ENCODE measurements at regions not wholly inside any gene's neighbourhood (a gene's known extent, or its start where the extent isn't known, plus 50 kb on each side); places are given as distances from the start of the nearest gene placed in this dataset.

DNA sequence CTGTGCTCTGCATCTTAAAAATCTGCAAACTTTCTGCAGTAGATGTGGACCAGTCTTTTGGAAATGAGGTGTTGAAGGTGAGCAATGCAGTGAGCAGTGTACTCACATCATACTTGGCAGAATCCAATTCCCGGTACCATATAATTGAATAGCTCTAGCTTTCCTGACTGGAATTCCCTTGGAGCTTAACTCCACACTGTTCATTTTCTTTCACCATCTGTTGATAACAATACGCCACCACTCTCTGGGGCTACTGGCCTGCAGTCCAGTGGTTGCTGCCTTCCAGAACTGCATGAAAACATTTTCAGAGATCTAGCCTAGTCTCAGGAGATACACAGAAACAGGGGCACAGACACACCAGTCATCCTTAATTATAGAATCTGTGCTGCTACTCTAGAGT, 820.0 kb upstream of the NXPH2 start:
- TF ChIP-seq GATA3 (IDR thresholded peaks at IDR 0.05; ENCODE audit: low read depth, low read length) (no peak), GATA2 (IDR thresholded peaks at IDR 0.05; ENCODE audit: low read depth, low read length) (no peak)
